SKM-1 (cell line): ENCODE measurements at regions not wholly inside any gene's neighbourhood (a gene's known extent, or its start where the extent isn't known, plus 50 kb on each side); places are given as distances from the start of the nearest gene placed in this dataset.

ENCODE experiments used
- DNase-seq: peaks from one replicate; lab custom pipeline; 2025; ENCODE audit not compliant: unreplicated experiment; lab: John Stamatoyannopoulos, UW

GRCh38 chr3:168850109-168850508 lies 754.4 kb upstream of the GOLIM4 start:
- no peak for DNase-seq

- DNase-seq = no peak
These were observed 751.7 kb upstream of the GOLIM4 start for GRCh38 chr3:168847291-168847883.

- DNase-seq = no peak
These were observed 749.3 kb upstream of the GOLIM4 start for GRCh38 chr3:168844894-168845482.

GRCh38 chr3:168844472-168844871 lies 748.7 kb upstream of the GOLIM4 start:
- DNase-seq = no peak

- no peak for DNase-seq
These were observed 747.8 kb upstream of the GOLIM4 start for GRCh38 chr3:168843481-168843880.

GRCh38 chr3:168839653-168840052 lies 743.9 kb upstream of the GOLIM4 start:
- DNase-seq = no peak

GRCh38 chr3:168834558-168834957 lies 738.8 kb upstream of the GOLIM4 start:
- no peak for DNase-seq

- no peak for DNase-seq
These were observed 733.2 kb upstream of the GOLIM4 start for GRCh38 chr3:168828943-168829342.

- no peak for DNase-seq
These were observed 732.8 kb upstream of the GOLIM4 start for GRCh38 chr3:168828536-168828935.

GRCh38 chr3:168828014-168828413 lies 732.3 kb upstream of the GOLIM4 start:
- DNase-seq = no peak

GRCh38 chr3:168824107-168824506 lies 728.4 kb upstream of the GOLIM4 start:
- DNase-seq = no peak

GRCh38 chr3:168823466-168823865 lies 727.7 kb upstream of the GOLIM4 start:
- DNase-seq = no peak

- no peak for DNase-seq
These were observed 725.2 kb upstream of the GOLIM4 start for GRCh38 chr3:168820810-168821415.

GRCh38 chr3:168817177-168817576 lies 721.5 kb upstream of the GOLIM4 start:
- no peak for DNase-seq

- DNase-seq = no peak
These were observed 720.2 kb upstream of the GOLIM4 start for GRCh38 chr3:168815946-168816345.

- no peak for DNase-seq
These were observed 717.6 kb upstream of the GOLIM4 start for GRCh38 chr3:168813225-168813802.

- no peak for DNase-seq
These were observed 716.5 kb upstream of the GOLIM4 start for GRCh38 chr3:168812234-168812633.

- no peak for DNase-seq
These were observed 712.9 kb upstream of the GOLIM4 start for GRCh38 chr3:168808596-168808995.

- no peak for DNase-seq
These were observed 711.7 kb upstream of the GOLIM4 start for GRCh38 chr3:168807448-168807847.

- DNase-seq = no peak
These were observed 711.1 kb upstream of the GOLIM4 start for GRCh38 chr3:168806871-168807270.

- DNase-seq = no peak
These were observed 707.8 kb upstream of the GOLIM4 start for GRCh38 chr3:168803536-168803935.

GRCh38 chr3:168802766-168803165 lies 707.0 kb upstream of the GOLIM4 start:
- DNase-seq = no peak
